Activated CD8-positive, alpha-beta memory T cell treated with anti-CD3 and anti-CD28 coated beads, Interleukin-2, amount 10 ng/mL, durations not matched to agents 7 days and 5 days (primary cell): ENCODE measurements at regions not wholly inside any gene's neighbourhood (a gene's known extent, or its start where the extent isn't known, plus 50 kb on each side); places are given as distances from the start of the nearest gene placed in this dataset.
"Not testable (repeated sequence)": the region's sequence is repeated elsewhere in the genome, so short reads cannot be mapped to it uniquely, and the experiment has no call there.

ENCODE experiments used
- ATAC-seq: fragments of 150-1000 bp; cut with Tn5 transposase; one replicate; pipeline ENCODE4 v1.10.0; 2021; ENCODE audit warnings: moderate library complexity
- CTCF ChIA-PET: fragments of 350-600 bp; sonication (Branson Sonifier 250); formaldehyde crosslinking; loops from one replicate; lab custom pipeline; 2021; ENCODE audit warnings: antibody characterized with exemption; lab: Charles Lee
- DNase-seq: peaks from one replicate; pipeline ENCODE4 v3.0.0-alpha.2; 2020
- H3K27ac Mint-ChIP-seq: one replicate; pipeline ENCODE4 v1.8.0; 2021; ENCODE audit warnings: mild to moderate bottlenecking, mixed read lengths
- H3K27me3 Mint-ChIP-seq: one replicate; pipeline ENCODE4 v1.8.0; 2021; ENCODE audit warnings: mixed read lengths
- H3K36me3 Mint-ChIP-seq: one replicate; pipeline ENCODE4 v1.8.0; 2021; ENCODE audit warnings: mild to moderate bottlenecking, mixed read lengths
- H3K4me1 Mint-ChIP-seq: one replicate; pipeline ENCODE4 v1.8.0; 2021; ENCODE audit warnings: mixed read lengths
- H3K4me3 Mint-ChIP-seq: one replicate; pipeline ENCODE4 v1.8.0; 2021; ENCODE audit warnings: mild to moderate bottlenecking, moderate library complexity, mixed read lengths
- H3K9me3 Mint-ChIP-seq: one replicate; pipeline ENCODE4 v1.8.0; 2022; ENCODE audit warnings: low read depth, mixed read lengths

DNA sequence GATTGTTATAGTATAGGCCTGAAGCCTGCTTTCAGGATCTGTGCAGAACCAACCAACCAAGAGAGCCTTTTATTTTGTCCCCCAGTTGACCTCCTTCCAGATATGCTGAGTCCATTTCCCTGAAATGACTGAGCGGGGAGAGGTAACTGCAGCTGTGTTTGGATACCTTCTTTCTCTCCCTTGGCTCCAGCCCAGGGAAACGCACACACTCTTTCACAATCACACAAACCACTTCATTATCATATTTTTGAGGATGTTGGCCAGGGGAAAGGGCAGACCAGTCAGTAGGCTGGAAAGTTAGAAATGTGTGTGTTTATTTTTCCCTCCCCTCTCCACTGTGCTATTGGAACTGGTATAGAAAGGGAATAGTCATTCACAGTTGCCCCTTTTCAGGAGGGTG lies 417.7 kb upstream of the TBL1XR1 start:
- no peak overlapping the region for H3K4me3 Mint-ChIP-seq
- peaks cover 6% of the 10 kb centered on the region for H3K36me3 Mint-ChIP-seq
- CTCF ChIA-PET: no interaction called here
- no peak overlapping the region for H3K27ac Mint-ChIP-seq
- H3K27me3 Mint-ChIP-seq: no peaks in the 10 kb centered on the region
- ATAC-seq (no peak), DNase-seq (no peak)
- H3K9me3 Mint-ChIP-seq: peaks cover 3% of the 10 kb centered on the region
- peaks cover 3% of the 10 kb centered on the region for H3K4me1 Mint-ChIP-seq

DNA sequence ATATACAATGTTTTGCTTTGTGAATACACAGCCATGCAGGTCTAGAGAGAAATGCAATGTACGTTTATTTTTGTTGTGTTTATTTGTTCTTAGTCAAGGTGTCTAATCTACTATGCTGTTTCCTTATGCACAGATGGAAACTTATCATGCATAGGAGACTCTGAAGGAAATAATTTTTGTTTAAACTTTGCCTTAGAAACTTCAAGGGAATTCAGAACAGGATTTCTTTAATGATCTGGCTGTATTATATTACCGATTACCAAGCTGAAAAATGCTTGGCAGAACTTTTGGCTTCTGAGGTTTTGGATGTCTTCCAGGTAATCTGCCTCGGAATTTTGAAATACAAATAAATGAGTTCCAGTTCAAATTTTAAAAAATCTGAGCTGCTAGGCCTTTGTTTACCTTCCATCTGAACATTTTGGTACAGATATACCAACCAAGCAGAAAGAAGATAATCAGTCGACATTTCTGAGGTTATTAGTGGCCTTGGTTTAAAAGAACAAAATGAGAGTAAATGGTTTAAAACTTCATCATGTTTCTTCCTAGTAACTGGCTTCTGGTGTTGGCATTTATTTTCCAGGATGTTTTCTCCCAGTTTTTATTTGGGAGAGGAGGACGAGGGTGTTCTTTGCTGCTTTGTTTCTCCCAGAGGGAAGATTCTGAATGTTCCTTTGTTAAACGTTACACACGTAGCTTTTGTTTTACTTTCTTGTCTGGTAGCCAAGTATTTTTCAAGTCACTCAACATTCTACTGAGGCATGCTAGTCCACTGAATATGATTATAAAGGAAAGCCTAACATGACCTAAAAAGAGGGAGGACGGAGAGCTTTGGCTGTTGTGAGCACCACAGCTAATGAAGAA lies 421.8 kb upstream of the TBL1XR1 start:
- ATAC-seq (no peak), DNase-seq (no peak)
- no peak overlapping the region for H3K27ac Mint-ChIP-seq
- H3K27me3 Mint-ChIP-seq: no peaks in the 10 kb centered on the region
- CTCF ChIA-PET: no interaction called here
- H3K4me3 Mint-ChIP-seq: no peak overlapping the region
- H3K36me3 Mint-ChIP-seq: peaks cover 3% of the 10 kb centered on the region
- peaks cover 5% of the 10 kb centered on the region for H3K4me1 Mint-ChIP-seq
- H3K9me3 Mint-ChIP-seq: no peaks in the 10 kb centered on the region

DNA sequence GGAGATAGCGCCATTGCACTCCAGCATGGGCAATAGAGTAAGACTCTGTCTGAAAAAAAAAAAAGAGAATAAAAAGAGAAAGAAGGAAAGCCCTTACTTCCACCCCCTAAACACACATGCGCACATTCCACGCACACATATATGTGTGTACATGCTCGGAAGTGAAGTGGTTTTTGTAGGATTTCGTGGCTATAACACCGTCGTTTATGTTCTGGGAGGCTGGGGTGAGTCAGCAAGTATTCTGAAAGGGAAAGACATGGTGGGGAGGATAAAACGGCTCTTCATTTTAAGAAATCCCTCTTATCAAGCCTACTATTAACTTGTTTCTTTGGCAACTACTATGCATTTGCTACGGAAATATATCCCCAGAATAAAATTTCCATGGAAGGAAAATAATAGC lies 422.8 kb upstream of the TBL1XR1 start:
- Mint-ChIP-seq H3K9me3 (no peaks in the 10 kb centered on the region), H3K4me1 (peaks cover 9% of the 10 kb centered on the region), H3K27ac (no peak overlapping the region), H3K4me3 (peak overlapping the region; percentile 14), H3K36me3 (peaks cover 2% of the 10 kb centered on the region), H3K27me3 (no peaks in the 10 kb centered on the region)
- CTCF ChIA-PET: no interaction called here
- no peak for ATAC-seq
- no peak for DNase-seq

DNA sequence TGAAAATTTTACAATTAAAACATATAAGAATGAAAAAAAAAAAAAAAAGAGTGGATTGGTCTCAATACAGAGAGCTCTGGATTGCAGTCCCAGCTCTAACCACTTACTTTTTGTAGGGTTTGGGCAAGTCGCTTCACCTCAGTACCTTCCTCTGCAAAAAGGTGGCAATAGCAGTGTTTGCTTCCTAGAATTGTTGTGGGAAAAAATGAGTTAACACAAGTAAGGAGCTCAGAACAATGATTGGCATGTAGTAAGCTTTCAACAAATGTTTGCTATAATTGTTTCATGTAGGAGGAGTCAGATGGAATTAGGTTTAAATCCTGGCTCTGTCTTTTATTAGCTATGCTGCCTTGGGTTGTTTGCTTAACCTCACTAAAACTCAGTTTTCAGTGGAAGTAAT lies 425.2 kb upstream of the TBL1XR1 start:
- Mint-ChIP-seq H3K27ac (no peak overlapping the region), H3K4me1 (peaks cover 11% of the 10 kb centered on the region), H3K27me3 (no peaks in the 10 kb centered on the region), H3K9me3 (no peaks in the 10 kb centered on the region), H3K36me3 (no peaks in the 10 kb centered on the region), H3K4me3 (no peak overlapping the region)
- ATAC-seq (no peak), DNase-seq (no peak)
- CTCF ChIA-PET: interaction anchor here (0.8 to 1.2 kb wide), 3 partner anchors 19 to 57 kb away, joined by 3 to 4 read pairs (median 3); no protein-coding TSS in a partner anchor

- DNase-seq (no peak), ATAC-seq (no peak)
- Mint-ChIP-seq H3K4me3 (no peak overlapping the region), H3K9me3 (no peaks in the 10 kb centered on the region), H3K4me1 (peaks cover 11% of the 10 kb centered on the region), H3K36me3 (peaks cover 2% of the 10 kb centered on the region), H3K27ac (no peak overlapping the region), H3K27me3 (no peaks in the 10 kb centered on the region)
- CTCF ChIA-PET: interaction anchor here (0.8 to 1.2 kb wide), 3 partner anchors 19 to 57 kb away, joined by 3 to 4 read pairs (median 3); no protein-coding TSS in a partner anchor
Measured at GRCh38 chr3:177622982-177623617, 425.8 kb upstream of the TBL1XR1 start.

- Mint-ChIP-seq H3K27ac (no peak overlapping the region), H3K27me3 (no peaks in the 10 kb centered on the region), H3K4me3 (peak overlapping the region; percentile 1), H3K4me1 (peaks cover 11% of the 10 kb centered on the region), H3K36me3 (peaks cover 2% of the 10 kb centered on the region), H3K9me3 (no peaks in the 10 kb centered on the region)
- CTCF ChIA-PET: interaction anchor here (0.9 kb wide), 1 partner anchor 53 kb away, joined by 4 read pairs; no protein-coding TSS in a partner anchor
- DNase-seq: no peak
- peak; percentile 33 for ATAC-seq
Measured at GRCh38 chr3:177624528-177625495, 427.5 kb upstream of the TBL1XR1 start.

- ATAC-seq (no peak), DNase-seq (no peak)
- CTCF ChIA-PET: no interaction called here
- Mint-ChIP-seq H3K36me3 (peaks cover 2% of the 10 kb centered on the region), H3K27me3 (no peaks in the 10 kb centered on the region), H3K9me3 (no peaks in the 10 kb centered on the region), H3K4me1 (peaks cover 11% of the 10 kb centered on the region), H3K4me3 (no peak overlapping the region), H3K27ac (no peak overlapping the region)
Measured at GRCh38 chr3:177626045-177626444, 428.8 kb upstream of the TBL1XR1 start.

DNA sequence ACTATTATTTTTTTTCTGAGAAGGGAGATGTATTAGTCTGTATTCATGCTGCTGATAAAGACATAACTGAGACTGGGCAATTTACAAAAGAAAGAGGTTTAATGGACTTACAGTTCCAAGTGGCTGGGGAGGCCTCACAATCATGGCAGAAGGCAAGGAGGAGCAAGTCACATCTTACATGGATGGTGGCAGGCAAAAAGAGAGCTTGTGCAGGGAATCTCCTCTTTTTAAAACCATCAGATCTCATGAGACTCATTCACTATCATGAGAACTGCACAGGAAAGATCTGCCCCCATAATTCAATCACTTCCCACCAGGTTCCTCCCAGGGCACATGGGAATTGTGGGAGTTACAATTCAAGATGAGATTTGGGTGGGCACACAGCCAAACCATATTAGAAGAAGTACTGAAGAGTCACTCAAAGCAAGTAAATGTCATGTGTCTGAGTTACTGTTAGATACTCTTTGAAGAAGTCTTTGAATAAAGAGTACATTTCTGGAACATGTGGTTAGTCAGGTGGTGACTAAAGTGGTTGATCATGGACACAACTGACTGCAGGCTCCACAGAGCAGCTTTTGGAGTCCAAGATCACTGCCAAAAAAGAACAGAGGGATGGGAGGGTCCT lies 430.9 kb upstream of the TBL1XR1 start:
- H3K27me3 Mint-ChIP-seq, H3K27ac Mint-ChIP-seq, H3K4me3 Mint-ChIP-seq, H3K4me1 Mint-ChIP-seq, H3K36me3 Mint-ChIP-seq, CTCF ChIA-PET, DNase-seq, H3K9me3 Mint-ChIP-seq, ATAC-seq: not testable (repeated sequence)

GRCh38 chr3:177629276-177629675 lies 432.0 kb upstream of the TBL1XR1 start:
- H3K27me3 Mint-ChIP-seq: no peaks in the 10 kb centered on the region
- H3K4me1 Mint-ChIP-seq: peaks cover 8% of the 10 kb centered on the region
- H3K9me3 Mint-ChIP-seq: no peaks in the 10 kb centered on the region
- CTCF ChIA-PET: no interaction called here
- no peak overlapping the region for H3K27ac Mint-ChIP-seq
- DNase-seq: no peak
- peaks cover 2% of the 10 kb centered on the region for H3K36me3 Mint-ChIP-seq
- no peak overlapping the region for H3K4me3 Mint-ChIP-seq
- ATAC-seq: no peak

- no peaks in the 10 kb centered on the region for H3K9me3 Mint-ChIP-seq
- H3K27me3 Mint-ChIP-seq: no peaks in the 10 kb centered on the region
- CTCF ChIA-PET: no interaction called here
- DNase-seq: no peak
- no peak for ATAC-seq
- H3K27ac Mint-ChIP-seq: no peak overlapping the region
- no peak overlapping the region for H3K4me3 Mint-ChIP-seq
- H3K36me3 Mint-ChIP-seq: peaks cover 1% of the 10 kb centered on the region
- no peaks in the 10 kb centered on the region for H3K4me1 Mint-ChIP-seq
Measured at GRCh38 chr3:177633671-177634207, 436.5 kb upstream of the TBL1XR1 start.

- H3K36me3 Mint-ChIP-seq, H3K4me1 Mint-ChIP-seq, H3K27ac Mint-ChIP-seq, ATAC-seq, DNase-seq, H3K9me3 Mint-ChIP-seq, CTCF ChIA-PET, H3K27me3 Mint-ChIP-seq, H3K4me3 Mint-ChIP-seq: not testable (repeated sequence)
Measured at GRCh38 chr3:177635601-177636106, 438.4 kb upstream of the TBL1XR1 start.

- no peaks in the 10 kb centered on the region for H3K27me3 Mint-ChIP-seq
- CTCF ChIA-PET: no interaction called here
- H3K9me3 Mint-ChIP-seq: no peaks in the 10 kb centered on the region
- peaks cover 28% of the 10 kb centered on the region for H3K4me1 Mint-ChIP-seq
- no peak for DNase-seq
- ATAC-seq: no peak
- H3K27ac Mint-ChIP-seq: no peak overlapping the region
- peaks cover 10% of the 10 kb centered on the region for H3K36me3 Mint-ChIP-seq
- no peak overlapping the region for H3K4me3 Mint-ChIP-seq
Measured at GRCh38 chr3:177640319-177640965, 443.2 kb upstream of the TBL1XR1 start.
